ENCODE measurements at regions not wholly inside any gene's neighbourhood (a gene's known extent, or its start where the extent isn't known, plus 50 kb on each side); places are given as distances from the start of the nearest gene placed in this dataset.
A peak's percentile ranks its signal among the peaks of the same experiment; 100 is the strongest.

GRCh38 chr10:78740976-78741915, 327.5 kb upstream of the ZMIZ1 start:
- intact Hi-C loops (cut with micrococcal nuclease): no loop called here
- no peaks in the 10 kb centered on the region for H3K36me3 ChIP-seq
- no peak overlapping the region for H3K4me3 ChIP-seq
- TF ChIP-seq CTCF (IDR thresholded peaks at IDR 0.05; ENCODE audit: borderline replicate concordance): no peak
- no peaks in the 10 kb centered on the region for H3K27me3 ChIP-seq (ENCODE audit: low read depth)
- peaks cover 73% of the 10 kb centered on the region for H3K4me1 ChIP-seq
- DNase-seq: no peak
- no peaks in the 10 kb centered on the region for H3K9me3 ChIP-seq (replicated peaks)
- H3K27ac ChIP-seq (replicated peaks): peak overlapping the region; percentile 67

- H3K27ac ChIP-seq (replicated peaks): peak overlapping the region; percentile 67
- H3K4me3 ChIP-seq: no peak overlapping the region
- no peaks in the 10 kb centered on the region for H3K27me3 ChIP-seq (ENCODE audit: low read depth)
- peaks cover 79% of the 10 kb centered on the region for H3K4me1 ChIP-seq
- no peaks in the 10 kb centered on the region for H3K9me3 ChIP-seq (replicated peaks)
- intact Hi-C loops (cut with micrococcal nuclease): no loop called here
- TF ChIP-seq CTCF (IDR thresholded peaks at IDR 0.05; ENCODE audit: borderline replicate concordance): no peak
- H3K36me3 ChIP-seq: no peaks in the 10 kb centered on the region
- no peak for DNase-seq
Measured at GRCh38 chr10:78742406-78742729, 326.4 kb upstream of the ZMIZ1 start.

- Histone ChIP-seq H3K27ac (replicated peaks) (peak overlapping the region; percentile 67), H3K4me1 (peaks cover 82% of the 10 kb centered on the region), H3K27me3 (ENCODE audit: low read depth) (no peaks in the 10 kb centered on the region), H3K4me3 (no peak overlapping the region), H3K36me3 (no peaks in the 10 kb centered on the region), H3K9me3 (replicated peaks) (no peaks in the 10 kb centered on the region)
- intact Hi-C loops (cut with micrococcal nuclease): no loop called here
- no peak for DNase-seq
- no peak for TF ChIP-seq CTCF (IDR thresholded peaks at IDR 0.05; ENCODE audit: borderline replicate concordance)
Measured at GRCh38 chr10:78742730-78743615, 325.8 kb upstream of the ZMIZ1 start.

GRCh38 chr10:78744056-78744455, 324.7 kb upstream of the ZMIZ1 start:
- Histone ChIP-seq H3K27ac (replicated peaks) (peak overlapping the region; percentile 67), H3K4me1 (peaks cover 73% of the 10 kb centered on the region), H3K4me3 (no peak overlapping the region), H3K36me3 (no peaks in the 10 kb centered on the region), H3K9me3 (replicated peaks) (no peaks in the 10 kb centered on the region), H3K27me3 (ENCODE audit: low read depth) (no peaks in the 10 kb centered on the region)
- no peak for TF ChIP-seq CTCF (IDR thresholded peaks at IDR 0.05; ENCODE audit: borderline replicate concordance)
- intact Hi-C loops (cut with micrococcal nuclease): no loop called here
- DNase-seq: no peak

GRCh38 chr10:78744491-78745090, 324.2 kb upstream of the ZMIZ1 start:
- no peak overlapping the region for H3K4me3 ChIP-seq
- peaks cover 73% of the 10 kb centered on the region for H3K4me1 ChIP-seq
- intact Hi-C loops (cut with micrococcal nuclease): no loop called here
- no peaks in the 10 kb centered on the region for H3K27me3 ChIP-seq (ENCODE audit: low read depth)
- H3K36me3 ChIP-seq: no peaks in the 10 kb centered on the region
- no peak for TF ChIP-seq CTCF (IDR thresholded peaks at IDR 0.05; ENCODE audit: borderline replicate concordance)
- H3K9me3 ChIP-seq (replicated peaks): no peaks in the 10 kb centered on the region
- peak overlapping the region; percentile 67 for H3K27ac ChIP-seq (replicated peaks)
- DNase-seq: peak; percentile 41
